Caco-2 (cell line): ENCODE measurements at regions not wholly inside any gene's neighbourhood (a gene's known extent, or its start where the extent isn't known, plus 50 kb on each side); places are given as distances from the start of the nearest gene placed in this dataset.

Experiments
- BruUV-seq: library from RNA; stranded (reverse); fragments of 400-500 nt; replicated peaks from 2 replicates; lab custom pipeline; 2021; lab: Mats Ljungman, UMichigan
- CTCF ChIA-PET: fragments of 300-600 bp; sonication (Branson Sonifier 250); formaldehyde crosslinking; loops from one replicate; lab custom pipeline; 2022; ENCODE audit warnings: antibody characterized with exemption; lab: Charles Lee
- POLR2A ChIA-PET: fragments of 300-600 bp; sonication (Branson Sonifier 250); formaldehyde crosslinking; loops from one replicate; lab custom pipeline; 2022; ENCODE audit warnings: antibody characterized with exemption; lab: Charles Lee
- DNase-seq, 2 experiments: peaks; one replicate each; pipeline versions ENCODE4 v3.0.0 to v3.0.0-alpha.2; 2020 to 2022
- H3K27me3 ChIP-seq: replicated peaks from 2 replicates; pipeline ENCODE4 v1.6.0; 2011; ENCODE audit warnings: low read length; ENCODE audit not compliant: control insufficient read depth, insufficient read depth
- H3K36me3 ChIP-seq: 2 replicates; pipeline ENCODE4 v1.5.1; 2011; ENCODE audit warnings: low read length; ENCODE audit not compliant: control insufficient read depth, insufficient read depth
- H3K4me1 ChIP-seq: fragments of 250-450 bp; sonication (Bioruptor Pico); 2 replicates; pipeline ENCODE4 v1.5.1; 2020; ENCODE audit warnings: mild to moderate bottlenecking
- H3K4me3 ChIP-seq: 2 replicates; pipeline ENCODE4 v1.5.1; 2011; ENCODE audit warnings: low read depth, mild to moderate bottlenecking, control low read depth, low read length
- H3K9me3 ChIP-seq: fragments of 250-450 bp; sonication (Bioruptor Pico); 2 replicates; pipeline ENCODE4 v1.5.1; 2020; ENCODE audit warnings: mild to moderate bottlenecking, moderate library complexity
- H3K27ac Mint-ChIP-seq: one replicate; pipeline ENCODE4 v1.8.0; 2022; ENCODE audit warnings: mixed read lengths; ENCODE audit not compliant: unreplicated experiment
- H3K27me3 Mint-ChIP-seq: one replicate; pipeline ENCODE4 v1.8.0; 2022; ENCODE audit warnings: mixed read lengths; ENCODE audit not compliant: insufficient read depth, unreplicated experiment
- H3K36me3 Mint-ChIP-seq: one replicate; pipeline ENCODE4 v1.8.0; 2022; ENCODE audit warnings: mild to moderate bottlenecking, mixed read lengths; ENCODE audit not compliant: insufficient read depth, unreplicated experiment
- H3K4me1 Mint-ChIP-seq: one replicate; pipeline ENCODE4 v1.8.0; 2022; ENCODE audit warnings: low read depth, mixed read lengths; ENCODE audit not compliant: unreplicated experiment
- H3K4me3 Mint-ChIP-seq: one replicate; pipeline ENCODE4 v1.8.0; 2022; ENCODE audit warnings: mild to moderate bottlenecking, moderate library complexity, mixed read lengths; ENCODE audit not compliant: unreplicated experiment
- H3K9me3 Mint-ChIP-seq: one replicate; pipeline ENCODE4 v1.8.0; 2022; ENCODE audit warnings: mixed read lengths; ENCODE audit not compliant: unreplicated experiment
- CTCF ChIP-seq, 2 experiments: fragments of 200-600 bp in 1 of 2; IDR thresholded peaks; 1 replicate in 1 of 2; 2 replicates in 1 of 2; pipeline versions ENCODE4 v1.5.1 to v1.8.0; 2011 to 2022; ENCODE audit warnings: antibody characterized with exemption in 1 of 2, control low read depth in 1 of 2, inconsistent platforms in 1 of 2, low read depth in 1 of 2, low read length in 1 of 2, mild to moderate bottlenecking in 1 of 2, moderate library complexity in 1 of 2; ENCODE audit not compliant: insufficient read depth in 1 of 2, severe bottlenecking in 1 of 2, unreplicated experiment in 1 of 2
- intact Hi-C: fragments of 100-400 bp; cut with micrococcal nuclease; formaldehyde crosslinking; loops from one replicate; pipeline ENCODE4 v1.10.0; 2022; ENCODE audit not compliant: unreplicated experiment

DNA sequence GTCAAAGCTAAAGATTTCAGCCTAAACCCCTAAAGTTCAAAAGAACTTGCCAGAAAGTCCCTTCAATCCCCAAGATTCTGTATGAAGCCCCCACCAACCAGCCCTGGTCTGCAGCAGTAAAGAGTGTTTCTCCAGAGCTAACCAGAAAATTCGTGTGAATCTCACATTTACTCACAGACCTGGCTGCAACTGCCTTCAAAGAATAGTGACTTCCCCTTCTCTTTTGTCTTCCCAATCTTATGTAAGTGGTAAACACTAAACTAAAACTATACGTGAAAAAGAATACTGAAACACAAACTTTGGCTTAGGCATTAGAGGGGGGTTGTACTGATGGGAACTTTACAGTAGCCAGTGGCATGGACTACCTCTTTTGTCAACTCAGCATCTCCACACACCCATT lies 50.6 kb upstream of the SETBP1 start:
- no peak for DNase-seq

More for the DNA sequence above, 50.6 kb upstream of the SETBP1 start:
- Histone ChIP-seq H3K4me1 (no peaks in the 10 kb centered on the region), H3K36me3 (no peaks in the 10 kb centered on the region), H3K27me3 (no peaks in the 10 kb centered on the region), H3K4me3 (no peak overlapping the region), H3K9me3 (no peaks in the 10 kb centered on the region)
- ChIA-PET CTCF (no interaction called here), POLR2A (no interaction called here)
- Mint-ChIP-seq H3K27ac (no peak overlapping the region), H3K9me3 (no peaks in the 10 kb centered on the region), H3K36me3 (no peaks in the 10 kb centered on the region), H3K27me3 (no peaks in the 10 kb centered on the region), H3K4me3 (no peak overlapping the region), H3K4me1 (no peaks in the 10 kb centered on the region)
- BruUV-seq, result no TSS peak
- intact Hi-C loops, result no loop called here
- TF ChIP-seq CTCF (IDR thresholded peaks at IDR 0.05; ENCODE audit: insufficient read depth in 1 of 2, low read depth in 1 of 2, low read length in 1 of 2, severe bottlenecking in 1 of 2, unreplicated experiment in 1 of 2), result no peak
